Germinal center (tissue), 1 donor: ENCODE measurements at regions not wholly inside any gene's neighbourhood (a gene's known extent, or its start where the extent isn't known, plus 50 kb on each side); places are given as distances from the start of the nearest gene placed in this dataset.

Experiments used
- DNase-seq: peaks from one replicate; pipeline ENCODE4 v3.0.0; 2012; ENCODE audit warnings: mixed read lengths, low spot score

- no peak for DNase-seq
Observed at GRCh38 chr7:109284943-109285342, 715.3 kb downstream of the DNAJB9 start.

- DNase-seq, result no peak
Observed at GRCh38 chr7:109295158-109295557, 725.5 kb downstream of the DNAJB9 start.

GRCh38 chr7:109308816-109309215, 739.1 kb downstream of the DNAJB9 start:
- no peak for DNase-seq

GRCh38 chr7:109309790-109310189, 740.1 kb downstream of the DNAJB9 start:
- DNase-seq, result no peak

- DNase-seq, result no peak
Observed at GRCh38 chr7:109318136-109318535, 748.5 kb downstream of the DNAJB9 start.

GRCh38 chr7:109322833-109323232, 753.2 kb downstream of the DNAJB9 start:
- no peak for DNase-seq

GRCh38 chr7:109331423-109331822, 761.7 kb downstream of the DNAJB9 start:
- DNase-seq, result no peak

GRCh38 chr7:109335951-109336350, 766.3 kb downstream of the DNAJB9 start:
- no peak for DNase-seq

GRCh38 chr7:109336531-109336930, 766.9 kb downstream of the DNAJB9 start:
- no peak for DNase-seq

GRCh38 chr7:109343678-109344077, 774.0 kb downstream of the DNAJB9 start:
- DNase-seq, result no peak

- no peak for DNase-seq
Observed at GRCh38 chr7:109351493-109351892, 781.8 kb downstream of the DNAJB9 start.

- DNase-seq, result no peak
Observed at GRCh38 chr7:109354000-109354399, 784.3 kb downstream of the DNAJB9 start.

- no peak for DNase-seq
Observed at GRCh38 chr7:109354552-109354951, 784.9 kb downstream of the DNAJB9 start.

GRCh38 chr7:109375823-109376222, 806.1 kb downstream of the DNAJB9 start:
- DNase-seq, result no peak

- DNase-seq, result no peak
Observed at GRCh38 chr7:109376576-109376975, 806.9 kb downstream of the DNAJB9 start.

GRCh38 chr7:109377076-109377884, 807.6 kb downstream of the DNAJB9 start:
- no peak for DNase-seq

- DNase-seq, result no peak
Observed at GRCh38 chr7:109386959-109387358, 817.3 kb downstream of the DNAJB9 start.

GRCh38 chr7:109387530-109387929, 817.9 kb downstream of the DNAJB9 start:
- no peak for DNase-seq

GRCh38 chr7:109391240-109391639, 821.6 kb downstream of the DNAJB9 start:
- DNase-seq, result no peak

GRCh38 chr7:109402107-109402506, 832.4 kb downstream of the DNAJB9 start:
- no peak for DNase-seq

GRCh38 chr7:109407756-109408155, 838.1 kb downstream of the DNAJB9 start:
- no peak for DNase-seq

GRCh38 chr7:109437957-109438356, 868.3 kb downstream of the DNAJB9 start:
- DNase-seq, result no peak

- no peak for DNase-seq
Observed at GRCh38 chr7:109449760-109450159, 880.1 kb downstream of the DNAJB9 start.

GRCh38 chr7:109456116-109456515, 886.4 kb downstream of the DNAJB9 start:
- DNase-seq, result no peak
